ENCODE measurements at regions not wholly inside any gene's neighbourhood (a gene's known extent, or its start where the extent isn't known, plus 50 kb on each side); places are given as distances from the start of the nearest gene placed in this dataset.

- DNase-seq, result peak in 1 of 2 experiments; percentile 3
These were observed 405.6 kb upstream of the MEX3C start for GRCh38 chr18:51603111-51603510.

GRCh38 chr18:51603551-51603950, 406.1 kb upstream of the MEX3C start:
- DNase-seq, result no peak

- no peak for DNase-seq
These were observed 413.0 kb upstream of the MEX3C start for GRCh38 chr18:51610481-51610880.

- DNase-seq, result no peak
These were observed 413.8 kb upstream of the MEX3C start for GRCh38 chr18:51611326-51611725.

GRCh38 chr18:51614033-51614432, 416.6 kb upstream of the MEX3C start:
- peak in 1 of 2 experiments; percentile 6 for DNase-seq

- DNase-seq, result peak; percentile 23 to 33
These were observed 417.6 kb upstream of the MEX3C start for GRCh38 chr18:51614967-51615571.

GRCh38 chr18:51617167-51617566, 419.7 kb upstream of the MEX3C start:
- no peak for DNase-seq

GRCh38 chr18:51617572-51618260, 420.2 kb upstream of the MEX3C start:
- peak in 1 of 2 experiments; percentile 31 for DNase-seq

GRCh38 chr18:51619283-51619682, 421.8 kb upstream of the MEX3C start:
- DNase-seq, result no peak

- DNase-seq, result peak; percentile 45 to 91
These were observed 423.8 kb upstream of the MEX3C start for GRCh38 chr18:51621113-51621863.

- no peak for DNase-seq
These were observed 424.3 kb upstream of the MEX3C start for GRCh38 chr18:51621864-51622160.

GRCh38 chr18:51622702-51623101, 425.2 kb upstream of the MEX3C start:
- DNase-seq, result peak; percentile 59 to 88

GRCh38 chr18:51623653-51624052, 426.2 kb upstream of the MEX3C start:
- no peak for DNase-seq

GRCh38 chr18:51630706-51631105, 433.2 kb upstream of the MEX3C start:
- DNase-seq, result no peak

GRCh38 chr18:51637881-51638280, 440.4 kb upstream of the MEX3C start:
- no peak for DNase-seq

- DNase-seq, result no peak
These were observed 442.1 kb upstream of the MEX3C start for GRCh38 chr18:51639541-51639940.

GRCh38 chr18:51643483-51643882, 446.0 kb upstream of the MEX3C start:
- no peak for DNase-seq

- no peak for DNase-seq
These were observed 448.1 kb upstream of the MEX3C start for GRCh38 chr18:51645607-51646006.

- DNase-seq, result no peak
These were observed 449.9 kb upstream of the MEX3C start for GRCh38 chr18:51647346-51647745.

GRCh38 chr18:51647942-51648341, 450.5 kb upstream of the MEX3C start:
- no peak for DNase-seq

GRCh38 chr18:51649796-51650195, 452.3 kb upstream of the MEX3C start:
- DNase-seq, result peak in 1 of 2 experiments; percentile 12

GRCh38 chr18:51651761-51652160, 454.3 kb upstream of the MEX3C start:
- DNase-seq, result peak in 1 of 2 experiments; percentile 20

GRCh38 chr18:51653507-51654213, 456.2 kb upstream of the MEX3C start:
- no peak for DNase-seq

Measured in NCI-H446 (cell line).